ENCODE measurements at regions not wholly inside any gene's neighbourhood (a gene's known extent, or its start where the extent isn't known, plus 50 kb on each side); places are given as distances from the start of the nearest gene placed in this dataset.

DNA sequence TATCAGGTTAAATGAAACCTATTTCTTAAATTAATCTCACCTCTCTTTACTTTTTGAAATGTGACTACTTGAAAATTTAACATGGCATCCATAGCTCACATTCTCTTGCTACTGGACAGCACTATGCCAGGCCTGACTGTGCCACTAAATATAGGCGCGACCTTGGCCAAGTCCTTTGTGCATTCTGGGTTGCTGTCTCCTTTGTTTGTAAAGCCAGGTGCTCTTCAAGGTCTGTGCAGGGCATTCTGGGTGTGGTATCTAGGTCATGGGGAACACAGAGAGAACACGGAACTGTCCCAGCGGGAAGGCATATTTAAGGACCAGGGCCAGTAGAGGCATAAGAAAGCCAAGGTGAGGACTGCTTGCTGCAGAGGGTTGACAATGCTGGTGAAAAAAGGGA lies 121.2 kb downstream of the ZNF664 start:
- no peak overlapping the region for H3K4me3 ChIP-seq (ENCODE audit: low read length)
- DNase-seq (ENCODE audit: low read depth, low spot score), result no peak

DNA sequence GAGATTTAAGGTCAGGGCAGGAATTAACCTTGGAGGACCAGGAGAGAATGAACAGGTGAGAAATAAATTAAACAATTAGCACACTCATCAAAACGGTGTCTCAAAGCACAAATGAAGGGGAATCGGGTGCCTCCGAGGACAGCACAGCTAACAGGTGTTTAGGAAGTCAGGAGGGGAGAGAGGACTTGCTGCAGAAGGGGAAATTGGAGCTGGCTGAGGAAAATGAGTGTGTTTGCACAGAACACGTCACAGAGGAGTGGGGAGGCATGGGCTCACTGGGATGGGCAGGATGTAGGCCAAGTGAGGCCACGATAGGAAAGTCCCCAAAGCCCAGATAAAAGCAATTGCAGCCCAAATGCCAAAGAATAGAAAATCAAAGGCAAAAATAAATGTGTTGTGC lies 121.7 kb downstream of the ZNF664 start:
- DNase-seq (ENCODE audit: low read depth, low spot score), result no peak
- H3K4me3 ChIP-seq (ENCODE audit: low read length), result no peak overlapping the region

- H3K4me3 ChIP-seq (ENCODE audit: low read length), result no peak overlapping the region
These were observed 123.1 kb downstream of the ZNF664 start for GRCh38 chr12:124096109-124096508.

DNA sequence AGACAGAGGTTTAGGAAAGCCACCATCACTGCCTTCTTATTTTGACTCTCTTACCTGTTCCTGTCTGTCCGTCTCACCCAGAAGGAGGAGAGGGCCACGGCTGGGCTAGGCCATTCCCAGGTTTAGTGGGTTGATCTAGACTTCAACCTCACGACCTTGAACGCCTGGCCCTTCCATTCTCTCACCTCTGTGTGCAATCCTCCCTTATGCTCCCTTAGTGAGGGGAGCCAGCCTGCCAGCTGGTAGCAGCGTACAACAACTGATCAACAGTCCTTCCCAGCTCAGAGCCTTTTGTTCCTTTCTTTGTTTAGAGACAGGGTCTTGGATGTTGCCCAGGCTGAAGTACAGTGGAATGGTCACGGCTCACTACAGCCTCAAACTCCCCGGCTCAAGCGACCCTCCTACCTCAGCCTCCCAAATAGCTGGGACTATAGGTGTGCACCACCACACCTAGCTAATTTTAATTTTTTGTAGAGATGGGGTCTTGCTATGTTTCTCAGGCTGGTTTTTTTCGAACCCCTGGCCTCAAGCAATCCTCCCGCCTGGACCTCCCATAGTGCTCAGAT lies 123.9 kb downstream of the ZNF664 start:
- H3K4me3 ChIP-seq (ENCODE audit: low read length), result no peak overlapping the region
- no peak for DNase-seq (ENCODE audit: low read depth, low spot score)

More at GRCh38 chr12:124096109-124096508, 123.1 kb downstream of the ZNF664 start:
- DNase-seq (ENCODE audit: low read depth, low spot score), result no peak

GRCh38 chr12:124097701-124098100 lies 124.7 kb downstream of the ZNF664 start:
- no peak overlapping the region for H3K4me3 ChIP-seq (ENCODE audit: low read length)
- DNase-seq (ENCODE audit: low read depth, low spot score), result no peak

DNA sequence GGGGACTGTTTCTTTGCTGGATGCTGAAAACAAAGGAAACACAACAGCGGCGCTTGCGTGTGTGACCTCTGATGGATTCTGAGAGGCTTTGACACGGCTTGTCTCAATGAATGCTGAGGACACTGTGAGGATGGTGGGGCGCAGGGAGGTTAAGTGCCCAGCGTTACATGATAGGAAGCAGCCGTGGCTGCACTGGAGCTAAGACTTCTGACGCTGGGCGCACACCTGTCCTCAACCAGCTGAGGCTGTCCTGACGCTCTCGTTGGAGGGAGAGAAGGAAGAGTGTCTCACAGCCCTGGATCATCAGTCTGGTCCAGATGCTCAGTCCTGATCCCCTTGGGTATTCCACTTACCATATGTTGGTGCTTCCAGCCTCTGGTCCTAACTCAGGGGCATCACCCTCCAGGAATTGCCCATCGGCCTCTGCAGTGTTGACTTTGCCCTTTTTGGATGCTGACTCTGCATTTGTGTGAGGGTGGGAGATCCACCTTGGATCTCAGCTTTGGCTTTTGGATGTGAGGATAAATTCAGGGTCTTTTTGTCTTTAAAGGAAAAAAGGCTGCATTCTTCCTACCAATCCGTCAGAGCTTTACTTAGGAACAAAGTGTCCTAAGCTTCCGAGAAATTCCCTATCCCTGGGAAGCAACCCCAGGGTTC lies 125.2 kb downstream of the ZNF664 start:
- DNase-seq (ENCODE audit: low read depth, low spot score), result no peak
- H3K4me3 ChIP-seq (ENCODE audit: low read length), result no peak overlapping the region

GRCh38 chr12:124098887-124099286 lies 125.9 kb downstream of the ZNF664 start:
- DNase-seq (ENCODE audit: low read depth, low spot score), result no peak
- no peak overlapping the region for H3K4me3 ChIP-seq (ENCODE audit: low read length)

DNA sequence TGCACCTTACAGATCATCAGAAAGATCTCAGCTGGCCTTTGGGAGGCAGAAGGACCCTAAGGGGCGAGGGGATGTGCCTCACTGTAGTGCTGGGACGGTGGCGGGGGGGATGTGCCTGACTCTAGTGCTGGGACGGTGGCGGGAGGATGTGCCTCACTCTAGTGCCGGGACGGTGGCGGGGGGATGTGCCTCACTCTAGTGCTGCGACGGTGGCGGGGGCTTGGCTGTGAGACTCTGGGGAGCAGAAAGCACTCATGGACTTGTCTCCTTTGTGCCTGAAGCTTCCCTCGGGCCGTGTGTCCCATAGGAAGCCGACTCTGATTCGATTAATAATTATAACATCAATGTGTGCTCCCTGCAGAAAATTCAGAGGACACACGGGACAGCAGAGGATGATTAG lies 126.6 kb downstream of the ZNF664 start:
- DNase-seq (ENCODE audit: low read depth, low spot score), result no peak
- H3K4me3 ChIP-seq (ENCODE audit: low read length), result no peak overlapping the region

DNA sequence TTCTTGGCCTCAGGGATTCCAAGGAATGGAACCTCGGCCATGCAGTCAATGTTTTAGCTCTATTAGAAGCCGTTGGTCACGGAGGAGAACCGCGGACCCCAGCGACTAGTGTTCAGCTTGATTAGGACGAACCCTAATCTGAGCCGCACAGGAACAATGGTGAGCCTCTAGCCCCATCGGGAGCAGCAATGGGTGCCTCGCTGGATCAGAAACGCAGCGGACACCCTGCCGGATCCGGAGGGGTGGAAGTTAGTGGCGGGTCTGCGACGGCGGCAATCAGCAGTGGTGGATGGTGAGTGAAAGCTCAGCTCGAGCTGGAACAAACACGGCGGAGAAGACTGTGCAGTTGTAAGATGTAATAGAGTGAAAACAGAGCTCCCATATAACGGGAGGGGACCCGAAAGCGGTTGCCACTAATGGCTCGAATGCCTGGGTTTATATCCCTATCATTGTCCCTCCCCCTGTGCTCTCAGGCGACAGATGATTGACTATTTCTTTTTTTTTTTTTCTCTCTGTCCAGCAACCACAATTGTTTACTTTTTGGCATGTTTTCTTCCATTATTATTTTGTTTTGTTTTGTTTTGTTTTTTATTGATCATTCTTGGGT lies 127.7 kb downstream of the ZNF664 start:
- H3K4me3 ChIP-seq (ENCODE audit: low read length), result no peak overlapping the region
- no peak for DNase-seq (ENCODE audit: low read depth, low spot score)

GRCh38 chr12:124105546-124105945 lies 132.5 kb downstream of the ZNF664 start:
- H3K4me3 ChIP-seq (ENCODE audit: low read length), result no peak overlapping the region
- DNase-seq (ENCODE audit: low read depth, low spot score), result no peak

DNA sequence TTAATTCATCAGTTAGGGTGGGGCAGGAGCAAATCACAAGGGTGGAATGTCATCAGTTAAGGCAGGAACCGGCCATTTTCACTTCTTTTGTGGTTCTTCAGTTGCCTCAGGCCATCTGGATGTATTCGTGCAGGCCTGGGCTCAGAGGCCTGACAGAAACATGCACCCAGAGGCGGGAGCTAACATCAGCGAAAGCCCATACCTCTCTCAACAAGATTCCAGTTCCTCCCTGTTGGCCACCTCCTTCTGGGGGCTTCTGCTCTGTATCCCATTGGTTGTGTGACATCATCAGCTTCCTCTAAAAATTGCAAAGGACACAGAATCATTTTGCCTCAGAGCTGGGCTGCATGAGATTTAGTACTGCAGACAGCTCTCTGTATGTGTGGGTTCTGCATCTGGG lies 134.3 kb downstream of the ZNF664 start:
- DNase-seq (ENCODE audit: low read depth, low spot score), result no peak
- no peak overlapping the region for H3K4me3 ChIP-seq (ENCODE audit: low read length)

DNA sequence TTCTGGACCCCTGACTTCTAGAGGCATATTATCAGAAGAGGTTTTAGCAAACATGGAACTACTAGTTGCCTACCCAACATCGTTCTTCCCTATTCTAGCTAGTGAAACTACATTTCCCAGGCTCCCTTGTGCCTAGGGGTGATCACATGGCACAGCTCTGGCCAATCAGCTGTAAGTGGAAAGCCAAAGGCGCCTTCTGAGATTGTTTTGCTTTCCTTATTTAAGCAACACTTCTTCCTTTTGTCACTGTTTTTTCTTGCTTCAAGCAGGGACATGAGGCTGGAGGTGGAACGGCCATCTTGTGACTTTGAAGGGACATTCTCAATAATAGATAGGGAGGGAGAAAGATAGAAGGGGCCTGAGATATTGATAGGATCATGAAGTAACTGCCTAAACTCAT lies 136.7 kb downstream of the ZNF664 start:
- DNase-seq (ENCODE audit: low read depth, low spot score), result peak; percentile 68

DNA sequence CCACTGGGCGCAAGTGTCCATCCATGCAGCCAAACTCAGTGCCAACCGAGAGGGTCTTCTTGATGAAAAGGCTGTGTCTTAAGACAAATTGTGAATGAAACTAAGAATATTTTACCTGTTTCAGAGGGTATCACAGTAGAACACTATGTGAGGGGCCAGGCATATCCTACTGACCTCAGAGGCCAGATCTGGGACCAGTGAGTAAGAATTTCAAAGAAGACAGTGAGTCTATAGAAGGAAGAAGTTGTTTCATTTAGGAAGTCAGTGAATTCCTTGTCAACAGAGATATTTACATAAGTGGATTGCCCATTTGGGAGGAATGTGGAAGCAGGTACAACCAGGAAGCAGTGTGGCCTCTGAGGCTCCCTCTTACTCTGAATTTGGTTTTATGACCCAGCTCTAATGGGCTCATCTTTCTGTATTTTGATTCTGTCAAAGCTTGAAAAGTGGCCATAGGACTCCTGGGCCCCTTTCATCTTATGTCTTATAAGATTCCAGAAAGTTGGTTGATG lies 137.4 kb downstream of the ZNF664 start:
- no peak overlapping the region for H3K4me3 ChIP-seq (ENCODE audit: low read length)
- DNase-seq (ENCODE audit: low read depth, low spot score), result no peak

More for the DNA sequence above, 136.7 kb downstream of the ZNF664 start:
- H3K4me3 ChIP-seq (ENCODE audit: low read length), result no peak overlapping the region

DNA sequence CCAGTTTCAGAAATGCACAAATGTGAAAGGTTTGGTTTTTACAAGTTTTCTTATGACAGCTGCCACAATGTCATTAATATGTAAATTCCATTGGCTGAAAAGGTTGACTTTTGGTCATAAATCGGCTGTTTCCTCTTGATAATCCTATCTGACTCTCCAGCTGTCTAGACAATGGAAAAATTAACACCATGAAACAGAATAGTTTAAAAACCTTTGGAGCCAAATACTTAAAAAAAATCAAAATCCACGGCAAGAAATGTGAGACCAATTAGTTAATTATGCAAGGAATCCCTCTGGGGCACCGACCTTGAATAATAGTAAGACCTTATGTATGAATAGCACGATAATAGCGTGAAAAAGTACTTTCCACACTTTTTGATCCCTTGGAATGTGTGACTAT lies 138.0 kb downstream of the ZNF664 start:
- DNase-seq (ENCODE audit: low read depth, low spot score), result no peak
- H3K4me3 ChIP-seq (ENCODE audit: low read length), result no peak overlapping the region

DNA sequence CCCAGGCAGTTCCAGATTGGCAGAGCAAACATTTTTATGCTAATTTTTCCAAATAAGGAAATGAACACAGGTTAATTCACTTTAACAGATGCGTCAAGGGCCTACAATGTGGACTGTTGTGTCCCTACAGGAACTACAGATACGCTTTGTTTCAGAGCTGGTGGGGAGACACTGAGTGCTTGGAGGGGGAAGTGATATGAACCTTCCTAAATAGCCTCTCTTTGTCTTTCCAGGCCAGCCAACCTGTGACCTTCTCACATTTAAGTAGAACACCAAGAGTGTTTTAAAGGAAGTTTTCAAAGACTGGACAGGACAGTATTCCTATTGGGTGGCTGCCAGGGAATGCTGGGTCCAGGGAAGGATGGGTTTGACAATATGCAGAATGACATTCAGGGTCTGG lies 141.3 kb downstream of the ZNF664 start:
- DNase-seq (ENCODE audit: low read depth, low spot score), result no peak
- H3K4me3 ChIP-seq (ENCODE audit: low read length), result no peak overlapping the region

GRCh38 chr12:124115496-124115895 lies 142.5 kb downstream of the ZNF664 start:
- no peak for DNase-seq (ENCODE audit: low read depth, low spot score)
- no peak overlapping the region for H3K4me3 ChIP-seq (ENCODE audit: low read length)

DNA sequence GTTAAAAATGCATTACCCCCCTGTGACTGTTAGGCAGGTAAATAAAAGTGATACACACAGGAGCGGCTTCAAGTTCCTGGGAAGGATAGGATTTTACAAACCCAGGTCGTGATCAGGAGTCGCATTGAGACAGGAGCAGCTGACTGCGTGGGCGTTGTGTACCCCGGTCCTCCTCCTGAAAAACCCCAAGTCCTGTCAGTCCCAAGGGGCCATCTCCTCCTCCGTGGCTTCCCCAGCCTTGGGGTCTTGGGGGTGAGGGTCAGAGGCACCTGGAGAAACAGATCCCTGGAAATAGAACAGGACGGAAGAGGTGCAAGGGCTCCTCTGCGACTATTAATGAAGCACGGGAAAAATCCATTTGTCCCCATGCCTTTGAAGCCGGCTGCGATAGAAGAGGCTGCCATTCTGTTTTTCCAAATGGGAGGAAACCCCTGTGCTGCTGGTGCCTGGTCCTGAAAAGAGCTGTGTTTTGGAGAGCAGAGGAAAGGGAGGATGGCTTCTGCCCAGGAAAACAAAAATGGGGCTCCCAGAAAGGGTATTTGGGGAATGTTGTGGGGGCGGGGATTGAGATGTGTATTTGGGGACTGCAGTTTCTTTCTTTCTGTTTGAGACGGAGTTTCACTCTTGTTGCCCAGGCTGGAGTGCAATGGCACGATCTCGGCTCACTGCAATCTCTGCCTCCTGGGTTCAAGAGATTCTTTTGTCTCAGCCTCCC lies 143.1 kb downstream of the ZNF664 start:
- no peak overlapping the region for H3K4me3 ChIP-seq (ENCODE audit: low read length)
- no peak for DNase-seq (ENCODE audit: low read depth, low spot score)

DNA sequence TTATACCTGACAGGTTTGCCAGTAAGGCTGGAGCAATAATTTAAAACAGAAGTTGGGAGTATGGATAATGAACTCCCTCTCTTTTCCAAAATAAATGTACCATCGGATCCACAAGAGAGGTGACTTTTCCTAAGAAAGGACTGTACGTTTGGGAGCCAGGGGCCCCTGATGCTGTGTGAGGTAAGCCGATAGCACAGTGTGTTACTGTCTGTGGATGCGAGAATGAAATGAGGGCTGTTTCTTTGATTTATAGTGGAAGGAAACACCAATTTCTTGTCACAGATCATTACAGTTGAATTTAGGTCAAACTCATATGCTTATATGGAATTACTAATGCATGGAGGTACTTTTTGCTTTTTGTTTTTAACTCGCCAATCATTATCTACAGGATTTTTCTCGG lies 147.7 kb downstream of the ZNF664 start:
- no peak for DNase-seq (ENCODE audit: low read depth, low spot score)
- no peak overlapping the region for H3K4me3 ChIP-seq (ENCODE audit: low read length)

- no peak for DNase-seq (ENCODE audit: low read depth, low spot score)
- H3K4me3 ChIP-seq (ENCODE audit: low read length), result no peak overlapping the region
These were observed 149.7 kb downstream of the ZNF664 start for GRCh38 chr12:124122722-124123121.
